ENCODE measurements at regions not wholly inside any gene's neighbourhood (a gene's known extent, or its start where the extent isn't known, plus 50 kb on each side); places are given as distances from the start of the nearest gene placed in this dataset.

DNA sequence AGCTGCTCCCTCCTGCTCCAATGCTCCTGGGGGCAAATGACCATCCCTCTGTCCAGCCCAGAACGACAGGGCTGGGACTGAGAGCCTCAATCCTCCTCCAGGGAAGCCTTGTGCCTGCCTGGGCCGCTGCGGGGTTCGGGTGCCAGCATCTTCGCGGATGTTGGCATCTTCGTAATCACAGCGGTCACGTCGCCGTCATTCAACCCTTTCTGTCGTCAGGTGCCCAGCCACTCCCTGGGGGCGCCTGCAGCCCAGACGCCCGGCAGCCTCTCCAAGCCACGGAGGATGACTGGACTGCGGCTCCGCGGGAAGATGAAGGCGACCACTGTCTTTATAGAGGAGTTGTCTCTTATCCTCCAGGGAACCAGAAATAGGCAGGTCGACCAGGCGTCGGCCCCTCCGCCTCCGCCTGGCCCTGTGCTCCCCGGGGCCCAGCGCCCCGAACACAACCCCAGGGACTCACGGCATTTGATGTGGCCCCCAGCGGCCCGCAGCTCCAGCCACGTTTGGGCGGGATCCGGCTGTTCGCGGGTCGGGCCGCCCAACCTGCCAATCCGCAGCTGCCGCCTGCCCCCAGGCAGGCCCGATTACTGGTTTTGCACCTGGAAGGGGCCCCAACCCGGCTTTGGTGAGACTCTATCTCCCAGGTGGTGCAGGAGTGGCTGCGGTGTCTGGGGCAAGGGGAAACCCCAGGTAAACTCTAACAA, 113.9 kb downstream of the THNSL2 start:
- DNase-seq (ENCODE audit: low read depth in 2 of 3, low spot score in 2 of 3), result no peak

DNA sequence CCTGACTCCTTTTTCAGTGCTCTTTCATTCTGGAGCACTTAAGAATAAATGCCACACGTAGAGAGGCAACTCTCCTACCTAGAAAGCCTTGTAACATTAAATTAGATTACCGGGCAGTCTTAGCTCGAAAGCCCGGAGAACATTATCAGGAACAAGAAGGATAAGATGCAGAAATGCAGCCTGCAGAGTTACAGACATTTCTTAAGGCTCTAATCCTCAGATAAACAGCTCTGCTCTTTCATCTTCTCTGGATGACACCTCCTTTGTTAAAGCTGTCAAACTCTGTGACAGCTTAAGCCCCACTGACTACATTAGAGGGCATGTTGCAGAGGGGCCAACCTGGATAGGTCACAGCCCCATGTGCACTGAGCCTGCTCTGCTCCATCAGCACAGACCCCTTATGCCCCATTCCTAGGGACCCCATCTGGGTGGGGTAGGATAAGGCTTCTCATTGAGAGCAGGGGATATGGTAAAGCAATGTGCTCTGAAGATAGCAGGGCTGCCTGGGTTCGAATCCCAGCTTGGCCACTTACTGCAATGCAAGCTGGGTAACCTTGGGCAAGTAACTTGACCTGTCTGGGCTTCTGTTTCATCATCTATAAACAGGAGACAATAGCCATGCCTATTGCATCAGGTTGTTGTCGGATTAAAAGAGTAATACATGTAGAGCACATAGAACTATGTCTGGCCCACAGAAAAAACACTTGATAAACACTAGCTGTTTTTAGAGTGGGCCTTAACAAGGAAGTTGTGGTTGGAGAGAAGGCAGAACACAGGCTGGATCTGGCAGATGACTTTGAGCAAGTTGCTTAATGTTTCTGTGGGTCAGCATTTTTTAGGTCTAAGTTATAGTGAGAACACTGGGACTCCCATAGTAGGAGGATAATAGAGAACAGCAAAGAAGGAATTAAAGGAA, 111.4 kb downstream of the THNSL2 start:
- DNase-seq (ENCODE audit: low read depth in 2 of 3, low spot score in 2 of 3), result peak in 2 of 3 donors; percentile 30 to 75

DNA sequence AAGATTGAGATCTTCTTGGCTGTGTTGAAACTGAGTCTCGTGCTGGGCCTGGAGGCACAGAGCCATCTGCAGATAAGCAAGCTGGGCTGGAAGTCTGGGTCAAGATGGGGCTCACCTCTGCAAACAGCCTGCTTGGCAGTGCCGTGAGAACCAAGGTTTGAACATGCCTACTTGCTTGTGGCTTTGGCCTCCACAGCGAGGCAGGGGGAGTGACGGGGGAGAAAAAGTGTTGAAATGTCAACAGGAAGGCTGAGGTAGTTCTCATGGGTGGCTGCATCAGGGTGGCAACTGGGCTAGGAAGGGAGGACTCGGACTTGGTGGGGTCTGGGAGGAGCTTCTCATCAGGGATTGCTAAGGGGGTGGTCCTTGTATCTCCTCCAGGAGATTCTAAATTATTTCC, 99.7 kb downstream of the THNSL2 start:
- no peak for DNase-seq (ENCODE audit: low read depth in 2 of 3, low spot score in 2 of 3)

DNA sequence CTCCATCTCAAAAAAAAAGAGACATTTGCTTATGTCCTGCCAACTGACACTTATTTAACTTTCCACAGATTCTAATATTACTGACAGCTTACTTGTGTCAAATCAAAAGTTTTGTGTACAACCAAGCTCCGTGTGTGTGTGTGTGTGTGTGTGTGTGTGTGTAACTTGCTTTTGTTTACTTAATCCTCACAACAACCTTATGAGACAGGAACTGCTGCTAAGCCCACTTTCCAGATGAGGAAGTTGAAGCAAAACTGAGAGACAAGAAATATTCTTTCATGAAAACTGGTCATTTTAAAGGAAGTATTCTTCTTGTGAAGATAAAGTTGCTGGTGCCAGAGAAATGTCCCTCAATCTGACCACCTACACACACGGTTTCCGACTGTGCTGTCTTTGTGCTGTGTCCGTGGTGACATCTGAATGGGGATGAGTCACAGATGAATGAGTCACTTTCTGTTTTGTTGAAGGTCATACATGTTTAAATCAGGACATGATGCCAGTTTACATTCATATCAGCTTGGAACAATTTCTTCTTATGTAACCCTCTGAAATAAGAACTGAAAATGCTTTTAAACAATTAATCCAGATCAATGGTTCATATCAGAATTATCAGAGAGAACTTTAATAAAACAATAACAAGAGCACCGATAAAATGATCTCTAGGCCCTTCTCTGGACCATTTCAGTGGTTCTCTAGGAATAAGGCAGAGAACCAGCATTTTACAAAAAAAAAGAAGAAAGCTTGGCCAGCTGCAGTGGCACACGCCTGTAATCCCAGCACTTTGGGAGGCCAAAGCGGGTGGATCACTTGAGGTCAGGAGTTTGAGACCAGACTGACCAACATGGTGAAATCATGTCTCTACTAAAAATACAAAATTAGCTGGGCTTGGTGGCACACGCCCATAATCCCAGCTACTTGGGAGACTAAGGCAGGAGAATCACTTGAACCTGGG, 95.5 kb downstream of the THNSL2 start:
- peak in 2 of 3 donors; percentile 17 to 32 for DNase-seq (ENCODE audit: low read depth in 2 of 3, low spot score in 2 of 3)

DNA sequence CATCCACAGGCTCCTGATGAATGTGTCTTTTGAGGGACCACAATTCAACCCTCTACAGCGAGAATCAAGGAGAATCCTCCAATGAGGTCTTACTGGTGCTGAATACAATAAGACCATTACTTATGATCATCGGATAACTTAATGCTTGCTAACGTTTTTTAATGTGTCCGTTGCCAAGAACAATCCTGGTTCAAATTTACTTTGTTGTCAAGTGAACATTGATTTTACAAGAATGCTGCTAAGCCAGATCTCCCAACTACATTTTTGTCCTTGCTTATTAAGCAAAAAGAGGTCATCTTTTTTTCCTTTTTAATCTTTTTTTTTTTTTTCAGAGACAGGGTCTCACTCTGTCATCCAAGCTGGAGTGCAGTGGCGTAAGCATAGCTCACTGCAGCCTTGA, 93.7 kb downstream of the THNSL2 start:
- DNase-seq (ENCODE audit: low read depth in 2 of 3, low spot score in 2 of 3), result no peak

DNA sequence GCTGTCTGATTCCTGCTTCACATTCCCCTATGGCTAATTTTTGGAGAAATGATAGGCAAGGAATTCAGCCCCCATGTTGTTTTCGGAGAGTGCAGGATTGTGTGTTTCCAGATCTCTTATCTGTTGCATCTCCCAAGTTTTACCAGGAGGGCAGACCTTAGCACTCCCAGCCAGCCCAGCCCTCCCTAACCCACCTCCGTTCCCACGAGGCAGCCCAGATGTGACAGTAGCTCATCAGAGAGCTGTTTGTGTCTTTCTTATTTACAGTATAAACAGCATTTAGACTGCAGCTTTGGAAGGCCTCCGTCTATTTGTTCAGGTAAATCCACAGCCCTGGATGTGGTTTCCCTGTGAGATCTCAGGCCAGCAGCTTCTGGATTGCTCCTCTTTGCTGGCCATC, 91.6 kb downstream of the THNSL2 start:
- no peak for DNase-seq (ENCODE audit: low read depth in 2 of 3, low spot score in 2 of 3)

DNA sequence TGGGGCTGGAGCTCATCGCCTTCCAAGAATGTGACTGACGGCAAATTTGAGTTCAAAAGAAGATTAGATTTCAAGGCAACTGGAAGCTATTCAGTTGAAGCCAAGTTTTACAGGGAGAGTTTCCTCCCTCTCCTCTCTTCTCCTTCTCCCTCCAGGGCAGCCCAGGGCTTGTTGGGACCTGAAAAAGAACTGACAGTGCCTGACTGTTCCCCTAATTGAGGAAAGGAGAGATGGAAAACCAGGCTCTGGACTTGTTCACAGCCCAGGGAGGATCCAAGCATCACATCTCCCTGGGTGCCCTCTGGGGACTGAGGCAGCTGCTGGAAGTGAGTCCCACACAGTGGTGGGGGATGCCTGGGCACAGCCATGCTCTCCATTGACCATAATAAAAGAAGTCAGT, 88.1 kb downstream of the THNSL2 start:
- no peak for DNase-seq (ENCODE audit: low read depth in 2 of 3, low spot score in 2 of 3)

DNA sequence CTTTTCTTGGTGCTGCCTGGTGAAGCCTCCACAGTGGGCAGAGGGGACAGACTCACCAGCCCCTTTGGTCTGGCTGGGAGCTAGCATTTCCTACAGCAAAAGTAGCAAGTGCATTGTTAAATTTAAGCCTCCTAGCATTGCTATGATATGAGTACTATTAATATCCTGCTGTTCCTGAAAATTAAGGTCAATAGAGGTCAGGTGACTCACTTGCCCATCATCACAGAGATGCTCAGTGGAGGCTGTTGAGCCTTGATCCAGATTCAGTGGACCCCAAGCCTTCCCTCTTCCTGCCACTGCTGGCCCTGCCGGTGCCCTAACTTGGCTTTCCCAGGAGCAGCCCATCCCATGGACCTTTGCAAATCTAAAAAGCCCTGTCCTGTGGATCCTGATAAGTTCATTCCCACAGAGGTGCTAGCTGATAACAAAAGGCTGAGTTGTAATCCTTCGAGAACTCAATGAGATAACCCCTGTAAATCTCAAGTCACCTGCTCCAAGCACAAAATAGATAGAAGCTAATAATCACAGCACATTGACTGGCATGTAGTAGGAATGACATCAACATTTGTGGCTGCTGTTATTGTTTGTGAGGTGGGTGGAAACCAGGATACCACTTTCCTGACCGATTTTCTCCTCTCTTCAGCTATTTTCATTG, 84.4 kb downstream of the THNSL2 start:
- no peak for DNase-seq (ENCODE audit: low read depth in 2 of 3, low spot score in 2 of 3)

DNA sequence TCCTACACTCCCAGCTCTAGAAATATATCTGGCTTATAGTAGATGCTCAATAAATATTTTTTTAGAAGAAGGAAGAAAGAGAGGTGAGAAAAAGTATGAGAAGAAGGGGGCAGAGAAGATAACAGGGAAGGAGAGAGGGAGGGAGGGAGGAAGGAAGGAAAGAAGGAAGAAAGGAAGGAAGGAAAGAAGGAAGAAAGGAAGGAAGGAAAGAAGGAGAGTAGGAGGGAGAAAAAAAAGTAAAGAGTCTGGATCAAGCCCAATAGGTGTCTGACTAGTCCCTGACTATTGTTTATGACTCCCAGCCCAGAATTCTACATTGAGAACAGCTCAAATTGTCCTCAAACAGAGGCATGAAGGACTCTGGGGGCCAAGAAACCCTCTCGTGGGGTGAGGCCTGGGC, 83.9 kb downstream of the THNSL2 start:
- DNase-seq (ENCODE audit: low read depth in 2 of 3, low spot score in 2 of 3), result no peak

DNA sequence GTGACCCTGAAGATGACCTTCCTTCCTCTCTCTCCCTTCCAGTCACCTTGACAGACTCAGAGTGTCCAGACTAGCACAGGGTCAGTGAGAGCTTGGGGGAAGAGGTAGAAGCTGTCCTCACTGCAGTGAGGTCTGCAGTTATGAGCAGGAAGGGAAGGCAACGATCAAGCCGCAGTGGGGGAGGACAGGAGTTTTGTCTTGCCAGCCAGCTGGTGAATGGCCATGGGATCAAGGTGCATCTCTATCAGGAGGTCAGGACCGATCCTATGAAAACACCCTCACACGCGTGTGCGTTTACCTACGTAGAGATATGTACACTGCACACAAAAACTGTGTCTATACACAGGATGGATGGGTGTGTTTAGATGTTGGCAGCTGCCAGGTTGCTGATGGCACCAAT, 83.2 kb downstream of the THNSL2 start:
- DNase-seq (ENCODE audit: low read depth in 2 of 3, low spot score in 2 of 3), result no peak

DNA sequence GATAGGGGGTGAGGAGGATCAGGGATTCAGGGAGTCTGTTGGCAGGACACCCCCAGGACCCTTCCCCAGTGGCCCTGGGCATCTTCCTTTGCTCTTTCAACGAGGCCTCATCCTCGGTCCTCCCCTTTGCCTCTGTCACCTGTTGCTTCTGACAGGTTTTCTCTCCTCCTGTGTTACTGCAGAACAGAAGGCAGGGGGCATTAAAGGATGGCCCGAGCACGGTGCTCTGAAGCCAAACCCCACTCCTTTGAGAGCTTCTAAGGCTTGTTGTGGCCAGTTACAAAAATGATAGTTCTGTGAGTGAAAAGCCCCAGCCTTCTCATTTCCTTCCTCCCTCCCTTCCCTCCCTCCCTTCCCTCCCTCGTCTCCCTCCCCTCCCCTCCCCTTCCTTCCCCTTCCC, 82.5 kb downstream of the THNSL2 start:
- no peak for DNase-seq (ENCODE audit: low read depth in 2 of 3, low spot score in 2 of 3)

DNA sequence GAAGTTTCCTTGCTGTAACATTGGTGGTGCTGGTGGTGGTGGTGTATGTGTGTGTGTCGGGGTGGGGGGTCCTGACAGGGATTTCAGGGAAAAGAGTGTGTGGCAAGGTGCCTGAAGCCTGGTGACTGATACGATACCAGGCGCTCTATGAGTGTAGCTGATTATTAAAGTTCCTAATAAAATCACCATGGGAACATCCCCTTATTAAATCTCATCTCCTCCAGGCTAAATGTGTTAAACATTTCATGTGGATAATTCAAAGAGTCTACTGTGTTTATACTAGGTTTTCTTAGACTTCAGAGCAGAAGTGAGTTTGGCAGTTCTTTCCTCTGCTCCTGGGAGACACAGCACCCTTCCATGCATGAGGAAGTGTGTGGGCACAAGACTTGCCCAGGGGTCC, 82.0 kb downstream of the THNSL2 start:
- DNase-seq (ENCODE audit: low read depth in 2 of 3, low spot score in 2 of 3), result no peak

DNA sequence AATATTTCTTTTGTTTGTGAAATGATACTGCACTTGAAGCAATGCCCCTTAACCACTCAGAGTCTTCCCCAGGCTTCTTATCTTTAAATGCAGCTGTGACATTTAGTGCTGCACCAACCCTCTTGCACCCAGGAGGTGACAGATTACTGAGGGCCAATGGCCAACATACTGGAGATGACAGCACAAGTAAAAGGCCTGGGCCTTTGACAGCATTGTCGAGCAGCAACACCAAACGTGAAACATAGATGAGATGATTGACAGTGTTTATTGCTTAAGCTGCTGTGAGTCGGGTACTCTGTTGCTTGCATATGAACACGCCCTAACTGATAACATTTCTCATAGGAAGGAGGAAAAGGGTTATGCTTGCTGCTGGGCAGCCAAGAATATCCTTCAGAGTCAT, 80.3 kb downstream of the THNSL2 start:
- DNase-seq (ENCODE audit: low read depth in 2 of 3, low spot score in 2 of 3), result no peak

DNA sequence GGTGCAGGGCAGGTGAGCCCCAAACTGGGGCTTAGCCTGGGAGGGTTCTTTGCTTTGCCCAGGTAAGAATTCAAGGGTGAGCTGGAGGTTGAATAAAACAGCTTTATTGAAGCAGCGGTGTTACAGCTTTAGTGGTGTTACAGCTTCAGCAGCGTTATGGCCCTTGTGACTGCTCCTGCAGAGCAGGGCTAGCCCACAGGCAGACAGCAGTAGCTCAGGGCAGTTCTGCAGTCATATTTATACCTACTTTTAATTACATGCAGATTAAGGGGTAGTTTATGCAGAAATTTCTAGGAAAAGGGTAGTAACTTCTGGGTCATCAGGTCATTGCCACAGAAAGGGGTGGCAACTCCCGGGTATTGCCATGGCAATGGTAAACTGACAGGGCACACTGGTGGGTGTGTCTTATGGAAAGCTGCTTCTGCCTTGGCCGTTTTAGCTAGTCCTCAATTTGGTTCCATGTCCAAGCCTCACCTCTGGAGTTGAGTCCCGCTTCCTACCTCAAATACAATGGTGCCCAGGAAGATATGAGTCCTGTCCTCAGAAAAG, 78.2 kb downstream of the THNSL2 start:
- DNase-seq (ENCODE audit: low read depth in 2 of 3, low spot score in 2 of 3), result no peak

DNA sequence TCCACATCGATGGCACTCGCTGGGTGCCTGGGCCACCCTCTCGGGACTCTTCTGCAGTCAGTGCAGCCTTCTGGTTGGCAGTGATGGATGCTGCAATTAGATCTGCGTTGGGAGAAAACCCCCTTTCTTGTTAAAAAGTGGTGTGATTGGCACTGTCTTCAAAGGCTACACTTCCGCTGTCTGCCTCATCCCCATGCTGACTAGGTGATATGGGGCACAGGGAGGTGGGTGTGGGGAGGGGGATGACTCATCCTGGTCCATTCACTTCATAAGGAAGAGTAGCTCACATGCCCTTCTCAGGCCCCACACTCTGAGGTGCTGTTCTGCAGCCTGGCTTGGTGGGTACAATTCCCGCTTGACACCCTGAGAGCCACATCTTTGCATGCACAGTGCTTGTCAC, 77.4 kb downstream of the THNSL2 start:
- no peak for DNase-seq (ENCODE audit: low read depth in 2 of 3, low spot score in 2 of 3)

DNA sequence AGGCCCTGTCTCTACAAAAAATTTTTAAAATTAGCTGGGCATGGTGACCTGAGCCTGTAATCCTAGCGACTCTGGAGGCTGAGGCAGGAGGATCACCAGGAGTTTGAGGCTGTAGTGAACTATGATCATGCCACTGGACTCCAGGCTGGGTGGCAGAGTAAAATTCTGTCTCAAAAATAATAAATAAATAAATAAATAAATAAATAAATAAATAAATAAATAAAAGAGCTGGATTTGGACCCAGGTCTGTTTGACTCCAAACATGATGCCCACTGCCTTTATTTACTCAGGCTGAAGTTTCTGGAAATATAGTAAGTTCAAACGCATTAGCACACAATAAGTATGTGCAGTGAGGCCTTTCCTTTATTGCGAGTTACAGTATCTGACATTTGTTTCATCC, 75.0 kb downstream of the THNSL2 start:
- DNase-seq (ENCODE audit: low read depth in 2 of 3, low spot score in 2 of 3), result no peak

DNA sequence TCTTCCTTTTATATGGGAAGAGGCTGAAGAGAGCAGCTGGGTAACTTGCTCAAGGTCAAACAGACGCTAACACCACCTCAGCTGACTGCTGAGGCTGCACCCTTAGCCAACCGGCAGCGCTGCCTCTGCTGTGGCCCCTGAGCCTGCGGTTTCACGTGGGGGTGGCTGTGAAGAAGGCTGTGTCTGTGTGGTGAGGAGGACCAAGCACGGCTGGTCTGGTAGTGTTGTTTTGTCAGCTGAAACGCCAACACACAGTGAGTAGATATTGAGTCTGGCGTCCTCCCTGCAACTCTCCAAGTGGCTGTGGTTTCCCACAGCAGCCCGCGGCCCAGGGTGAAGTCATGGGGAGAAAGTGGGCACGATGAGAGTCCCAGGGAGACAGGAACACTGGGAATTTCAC, 69.6 kb downstream of the THNSL2 start:
- DNase-seq (ENCODE audit: low read depth in 2 of 3, low spot score in 2 of 3), result no peak

DNA sequence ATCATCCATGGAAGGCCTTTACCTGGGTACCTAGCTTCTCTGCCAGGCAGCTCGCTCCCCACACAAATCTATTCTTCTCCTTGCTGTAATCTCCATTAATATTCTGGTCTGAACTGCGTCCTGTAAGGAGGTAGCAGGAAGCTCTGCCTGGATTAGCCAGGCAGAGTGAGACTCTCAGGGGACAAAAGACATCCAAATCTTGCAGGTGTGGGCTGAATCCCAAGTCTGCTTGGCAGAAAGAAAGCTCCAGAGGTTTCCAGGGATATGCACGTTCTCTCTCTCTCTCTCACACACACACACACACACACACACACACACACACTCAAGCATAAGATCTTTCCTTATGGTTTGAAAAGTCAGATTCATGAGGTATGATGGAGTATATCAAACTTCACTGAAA, 66.5 kb downstream of the THNSL2 start:
- no peak for DNase-seq (ENCODE audit: low read depth in 2 of 3, low spot score in 2 of 3)

Data from hematopoietic multipotent progenitor cell (in vitro differentiated cells).